ENCODE measurements at regions not wholly inside any gene's neighbourhood (a gene's known extent, or its start where the extent isn't known, plus 50 kb on each side); places are given as distances from the start of the nearest gene placed in this dataset.
A peak's percentile ranks its signal among the peaks of the same experiment; 100 is the strongest.

- Histone ChIP-seq H4K91ac (ENCODE audit: low read depth, low read length, poor library complexity) (no peak overlapping the region), H3K14ac (ENCODE audit: low read length) (no peak overlapping the region), H3K4me3 (ENCODE audit: low read length in 2 of 2) (no peak overlapping the region), H3K36me3 (replicated peaks in 1 of 2; ENCODE audit: control insufficient read depth in 2 of 2, insufficient read depth in 2 of 2, low read length in 2 of 2) (no peaks in the 10 kb centered on the region), H3K4ac (ENCODE audit: low read length) (no peak overlapping the region), H3K18ac (ENCODE audit: low read length) (no peak overlapping the region), H4K8ac (ENCODE audit: low read depth, low read length) (no peak overlapping the region), H3K23ac (ENCODE audit: low read depth, low read length, poor library complexity) (no peak overlapping the region), H3K4me1 (ENCODE audit: control insufficient read depth in 2 of 2, insufficient read depth in 1 of 2, low read depth in 1 of 2, low read length in 2 of 2) (peaks cover 0 to 16% of the 10 kb centered on the region in 2 donors), H3K27ac (replicated peaks; ENCODE audit: low read length) (no peak overlapping the region), H3K4me2 (ENCODE audit: insufficient read depth, low read length, poor library complexity, severe bottlenecking) (no peak overlapping the region), H2BK5ac (ENCODE audit: low read length) (no peak overlapping the region), H2AK5ac (ENCODE audit: low read depth, low read length) (no peak overlapping the region), H3K79me1 (ENCODE audit: low read depth, low read length) (no peaks in the 10 kb centered on the region), H3K9ac (ENCODE audit: low read depth, low read length, poor library complexity) (no peak overlapping the region), H2BK12ac (ENCODE audit: low read length) (no peak overlapping the region), H2AFZ (ENCODE audit: low read length) (no peak overlapping the region), H2BK15ac (ENCODE audit: low read length) (no peak overlapping the region), H3K9me3 (replicated peaks in 1 of 2; ENCODE audit: control insufficient read depth in 2 of 2, insufficient read depth in 1 of 2, low read depth in 1 of 2, low read length in 2 of 2) (no peaks in the 10 kb centered on the region), H2BK120ac (ENCODE audit: low read depth, low read length) (no peak overlapping the region), H3K27me3 (ENCODE audit: control insufficient read depth in 3 of 3, insufficient read depth in 3 of 3, low read depth in 1 of 3, low read length in 3 of 3) (peaks cover 0 to 3% (median 0%) of the 10 kb centered on the region in 3 experiments)
- no CpG with 5 or more reads among the region's 5 CpGs for WGBS, 2 donors (ENCODE audit: extremely low coverage in 2 of 2, insufficient read length in 2 of 2, insufficient replicate concordance in 1 of 2)
- DNase-seq (ENCODE audit: low spot score) = no peak
Measured at GRCh38 chr2:64226611-64227010, 82.4 kb upstream of the PELI1 start.

GRCh38 chr2:64227603-64228125, 83.4 kb upstream of the PELI1 start:
- peaks cover 0 to 3% (median 0%) of the 10 kb centered on the region in 3 experiments for H3K27me3 ChIP-seq (ENCODE audit: control insufficient read depth in 3 of 3, insufficient read depth in 3 of 3, low read depth in 1 of 3, low read length in 3 of 3)
- H2BK5ac ChIP-seq (ENCODE audit: low read length) = no peak overlapping the region
- H3K36me3 ChIP-seq (replicated peaks in 1 of 2; ENCODE audit: control insufficient read depth in 2 of 2, insufficient read depth in 2 of 2, low read length in 2 of 2) = no peaks in the 10 kb centered on the region
- H4K8ac ChIP-seq (ENCODE audit: low read depth, low read length) = no peak overlapping the region
- peak overlapping the region; percentile 54 for H3K4me2 ChIP-seq (ENCODE audit: insufficient read depth, low read length, poor library complexity, severe bottlenecking)
- no peak overlapping the region for H3K9ac ChIP-seq (ENCODE audit: low read depth, low read length, poor library complexity)
- H2AFZ ChIP-seq (ENCODE audit: low read length) = peak overlapping the region; percentile 87
- no peak overlapping the region for H3K27ac ChIP-seq (replicated peaks; ENCODE audit: low read length)
- no peak overlapping the region for H4K91ac ChIP-seq (ENCODE audit: low read depth, low read length, poor library complexity)
- no peak overlapping the region for H2BK12ac ChIP-seq (ENCODE audit: low read length)
- no peak overlapping the region for H2BK120ac ChIP-seq (ENCODE audit: low read depth, low read length)
- no peak overlapping the region for H3K23ac ChIP-seq (ENCODE audit: low read depth, low read length, poor library complexity)
- peak overlapping the region; percentile 2 to 36 for H3K4me3 ChIP-seq (ENCODE audit: low read length in 2 of 2)
- WGBS, 2 donors (ENCODE audit: extremely low coverage in 2 of 2, insufficient read length in 2 of 2, insufficient replicate concordance in 1 of 2) = no CpG with 5 or more reads among the region's 7 CpGs
- DNase-seq (ENCODE audit: low spot score) = no peak
- no peak overlapping the region for H2AK5ac ChIP-seq (ENCODE audit: low read depth, low read length)
- no peak overlapping the region for H3K4ac ChIP-seq (ENCODE audit: low read length)
- peaks cover 0 to 16% of the 10 kb centered on the region in 2 donors for H3K4me1 ChIP-seq (ENCODE audit: control insufficient read depth in 2 of 2, insufficient read depth in 1 of 2, low read depth in 1 of 2, low read length in 2 of 2)
- no peak overlapping the region for H2BK15ac ChIP-seq (ENCODE audit: low read length)
- H3K14ac ChIP-seq (ENCODE audit: low read length) = no peak overlapping the region
- no peak overlapping the region for H3K18ac ChIP-seq (ENCODE audit: low read length)
- no peaks in the 10 kb centered on the region for H3K79me1 ChIP-seq (ENCODE audit: low read depth, low read length)
- H3K9me3 ChIP-seq (replicated peaks in 1 of 2; ENCODE audit: control insufficient read depth in 2 of 2, insufficient read depth in 1 of 2, low read depth in 1 of 2, low read length in 2 of 2) = no peaks in the 10 kb centered on the region

- Histone ChIP-seq H3K27me3 (ENCODE audit: control insufficient read depth in 3 of 3, insufficient read depth in 3 of 3, low read depth in 1 of 3, low read length in 3 of 3) (peaks cover 0 to 3% (median 0%) of the 10 kb centered on the region in 3 experiments), H2AK5ac (ENCODE audit: low read depth, low read length) (no peak overlapping the region), H2BK120ac (ENCODE audit: low read depth, low read length) (no peak overlapping the region), H2BK15ac (ENCODE audit: low read length) (no peak overlapping the region), H3K4me3 (ENCODE audit: low read length in 2 of 2) (peak overlapping the region; percentile 24 to 36), H2AFZ (ENCODE audit: low read length) (peak overlapping the region; percentile 87), H3K4me2 (ENCODE audit: insufficient read depth, low read length, poor library complexity, severe bottlenecking) (peak overlapping the region; percentile 54), H2BK5ac (ENCODE audit: low read length) (no peak overlapping the region), H3K4me1 (ENCODE audit: control insufficient read depth in 2 of 2, insufficient read depth in 1 of 2, low read depth in 1 of 2, low read length in 2 of 2) (peaks cover 0 to 16% of the 10 kb centered on the region in 2 donors), H3K79me1 (ENCODE audit: low read depth, low read length) (no peaks in the 10 kb centered on the region), H3K36me3 (replicated peaks in 1 of 2; ENCODE audit: control insufficient read depth in 2 of 2, insufficient read depth in 2 of 2, low read length in 2 of 2) (no peaks in the 10 kb centered on the region), H3K18ac (ENCODE audit: low read length) (peak overlapping the region; percentile 45), H2BK12ac (ENCODE audit: low read length) (no peak overlapping the region), H4K91ac (ENCODE audit: low read depth, low read length, poor library complexity) (no peak overlapping the region), H3K4ac (ENCODE audit: low read length) (no peak overlapping the region), H3K23ac (ENCODE audit: low read depth, low read length, poor library complexity) (peak overlapping the region; percentile 22), H4K8ac (ENCODE audit: low read depth, low read length) (no peak overlapping the region), H3K9me3 (replicated peaks in 1 of 2; ENCODE audit: control insufficient read depth in 2 of 2, insufficient read depth in 1 of 2, low read depth in 1 of 2, low read length in 2 of 2) (no peaks in the 10 kb centered on the region), H3K9ac (ENCODE audit: low read depth, low read length, poor library complexity) (peak overlapping the region; percentile 51), H3K14ac (ENCODE audit: low read length) (no peak overlapping the region), H3K27ac (replicated peaks; ENCODE audit: low read length) (peak overlapping the region; percentile 25)
- DNase-seq (ENCODE audit: low spot score) = peak; percentile 84
- no CpG with 5 or more reads among the region's 26 CpGs for WGBS, 2 donors (ENCODE audit: extremely low coverage in 2 of 2, insufficient read length in 2 of 2, insufficient replicate concordance in 1 of 2)
Measured at GRCh38 chr2:64228126-64228678, 84.0 kb upstream of the PELI1 start.

- no CpG with 5 or more reads among the region's 4 CpGs for WGBS, 2 donors (ENCODE audit: extremely low coverage in 2 of 2, insufficient read length in 2 of 2, insufficient replicate concordance in 1 of 2)
- Histone ChIP-seq H3K27me3 (ENCODE audit: control insufficient read depth in 3 of 3, insufficient read depth in 3 of 3, low read depth in 1 of 3, low read length in 3 of 3) (peaks cover 0 to 3% (median 0%) of the 10 kb centered on the region in 3 experiments), H3K14ac (ENCODE audit: low read length) (no peak overlapping the region), H3K36me3 (replicated peaks in 1 of 2; ENCODE audit: control insufficient read depth in 2 of 2, insufficient read depth in 2 of 2, low read length in 2 of 2) (no peaks in the 10 kb centered on the region), H2BK12ac (ENCODE audit: low read length) (no peak overlapping the region), H3K27ac (replicated peaks; ENCODE audit: low read length) (no peak overlapping the region), H4K8ac (ENCODE audit: low read depth, low read length) (no peak overlapping the region), H3K4me3 (ENCODE audit: low read length in 2 of 2) (peak overlapping the region in 1 of 2 donors; percentile 36), H3K4me1 (ENCODE audit: control insufficient read depth in 2 of 2, insufficient read depth in 1 of 2, low read depth in 1 of 2, low read length in 2 of 2) (peaks cover 0 to 16% of the 10 kb centered on the region in 2 donors), H3K18ac (ENCODE audit: low read length) (no peak overlapping the region), H2BK120ac (ENCODE audit: low read depth, low read length) (no peak overlapping the region), H3K4me2 (ENCODE audit: insufficient read depth, low read length, poor library complexity, severe bottlenecking) (no peak overlapping the region), H3K23ac (ENCODE audit: low read depth, low read length, poor library complexity) (no peak overlapping the region), H3K79me1 (ENCODE audit: low read depth, low read length) (no peaks in the 10 kb centered on the region), H2AK5ac (ENCODE audit: low read depth, low read length) (no peak overlapping the region), H2BK15ac (ENCODE audit: low read length) (no peak overlapping the region), H4K91ac (ENCODE audit: low read depth, low read length, poor library complexity) (no peak overlapping the region), H3K9me3 (replicated peaks in 1 of 2; ENCODE audit: control insufficient read depth in 2 of 2, insufficient read depth in 1 of 2, low read depth in 1 of 2, low read length in 2 of 2) (no peaks in the 10 kb centered on the region), H3K4ac (ENCODE audit: low read length) (no peak overlapping the region), H2AFZ (ENCODE audit: low read length) (peak overlapping the region; percentile 87), H2BK5ac (ENCODE audit: low read length) (no peak overlapping the region), H3K9ac (ENCODE audit: low read depth, low read length, poor library complexity) (no peak overlapping the region)
- DNase-seq (ENCODE audit: low spot score) = no peak
Measured at GRCh38 chr2:64228918-64229317, 84.7 kb upstream of the PELI1 start.

All from neuronal stem cell (in vitro differentiated cells).